ENCODE measurements at regions not wholly inside any gene's neighbourhood (a gene's known extent, or its start where the extent isn't known, plus 50 kb on each side); places are given as distances from the start of the nearest gene placed in this dataset.

DNA sequence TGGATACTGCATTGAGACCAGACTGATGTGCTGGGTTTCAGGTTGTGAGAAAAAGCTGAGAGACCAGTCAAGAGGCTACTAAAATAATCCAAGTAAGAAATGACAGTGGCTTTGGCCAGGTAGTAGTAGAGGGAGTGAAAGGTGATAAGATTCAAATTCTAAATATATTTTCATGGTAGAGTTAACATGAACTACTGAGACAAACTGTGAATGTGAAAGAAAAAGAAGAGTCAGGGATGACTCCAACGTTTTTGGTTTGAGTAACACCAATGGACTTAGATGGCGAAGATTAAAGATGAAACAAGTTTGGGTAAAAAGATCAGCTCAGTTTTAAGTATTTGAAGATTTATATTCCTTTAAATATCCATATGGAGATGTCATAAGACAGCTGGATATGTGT lies 209.4 kb downstream of the ZEB2 start:
- TF ChIP-seq, protein P1, sequence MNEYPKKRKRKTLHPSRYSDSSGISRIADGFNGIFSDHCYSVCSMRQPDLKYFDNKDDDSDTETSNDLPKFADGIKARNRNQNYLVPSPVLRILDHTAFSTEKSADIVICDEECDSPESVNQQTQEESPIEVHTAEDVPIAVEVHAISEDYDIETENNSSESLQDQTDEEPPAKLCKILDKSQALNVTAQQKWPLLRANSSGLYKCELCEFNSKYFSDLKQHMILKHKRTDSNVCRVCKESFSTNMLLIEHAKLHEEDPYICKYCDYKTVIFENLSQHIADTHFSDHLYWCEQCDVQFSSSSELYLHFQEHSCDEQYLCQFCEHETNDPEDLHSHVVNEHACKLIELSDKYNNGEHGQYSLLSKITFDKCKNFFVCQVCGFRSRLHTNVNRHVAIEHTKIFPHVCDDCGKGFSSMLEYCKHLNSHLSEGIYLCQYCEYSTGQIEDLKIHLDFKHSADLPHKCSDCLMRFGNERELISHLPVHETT (tag by site-specific recombination; IDR thresholded peaks at IDR 0.05): no peak
- TF ChIP-seq, protein P2, sequence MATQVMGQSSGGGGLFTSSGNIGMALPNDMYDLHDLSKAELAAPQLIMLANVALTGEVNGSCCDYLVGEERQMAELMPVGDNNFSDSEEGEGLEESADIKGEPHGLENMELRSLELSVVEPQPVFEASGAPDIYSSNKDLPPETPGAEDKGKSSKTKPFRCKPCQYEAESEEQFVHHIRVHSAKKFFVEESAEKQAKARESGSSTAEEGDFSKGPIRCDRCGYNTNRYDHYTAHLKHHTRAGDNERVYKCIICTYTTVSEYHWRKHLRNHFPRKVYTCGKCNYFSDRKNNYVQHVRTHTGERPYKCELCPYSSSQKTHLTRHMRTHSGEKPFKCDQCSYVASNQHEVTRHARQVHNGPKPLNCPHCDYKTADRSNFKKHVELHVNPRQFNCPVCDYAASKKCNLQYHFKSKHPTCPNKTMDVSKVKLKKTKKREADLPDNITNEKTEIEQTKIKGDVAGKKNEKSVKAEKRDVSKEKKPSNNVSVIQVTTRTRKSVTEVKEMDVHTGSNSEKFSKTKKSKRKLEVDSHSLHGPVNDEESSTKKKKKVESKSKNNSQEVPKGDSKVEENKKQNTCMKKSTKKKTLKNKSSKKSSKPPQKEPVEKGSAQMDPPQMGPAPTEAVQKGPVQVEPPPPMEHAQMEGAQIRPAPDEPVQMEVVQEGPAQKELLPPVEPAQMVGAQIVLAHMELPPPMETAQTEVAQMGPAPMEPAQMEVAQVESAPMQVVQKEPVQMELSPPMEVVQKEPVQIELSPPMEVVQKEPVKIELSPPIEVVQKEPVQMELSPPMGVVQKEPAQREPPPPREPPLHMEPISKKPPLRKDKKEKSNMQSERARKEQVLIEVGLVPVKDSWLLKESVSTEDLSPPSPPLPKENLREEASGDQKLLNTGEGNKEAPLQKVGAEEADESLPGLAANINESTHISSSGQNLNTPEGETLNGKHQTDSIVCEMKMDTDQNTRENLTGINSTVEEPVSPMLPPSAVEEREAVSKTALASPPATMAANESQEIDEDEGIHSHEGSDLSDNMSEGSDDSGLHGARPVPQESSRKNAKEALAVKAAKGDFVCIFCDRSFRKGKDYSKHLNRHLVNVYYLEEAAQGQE (tag by site-specific recombination; IDR thresholded peaks at IDR 0.05): no peak
